Panc1 (cell line): ENCODE measurements at regions not wholly inside any gene's neighbourhood (a gene's known extent, or its start where the extent isn't known, plus 50 kb on each side); places are given as distances from the start of the nearest gene placed in this dataset.
"Not testable (repeated sequence)": the region's sequence is repeated elsewhere in the genome, so short reads cannot be mapped to it uniquely, and the experiment has no call there.

Experiments
- ATAC-seq: fragments of 200-7000 bp; cut with Tn5 transposase; 2 replicates; pipeline ENCODE4 v1.9.1; 2020; ENCODE audit warnings: mild to moderate bottlenecking, moderate library complexity
- BruUV-seq: library from RNA; stranded (reverse); fragments of 400-500 nt; replicated peaks from 2 replicates; lab custom pipeline; 2021; lab: Mats Ljungman, UMichigan
- CTCF ChIA-PET: fragments of 300-600 bp; sonication (Branson Sonifier 250); formaldehyde crosslinking; loops from one replicate; lab custom pipeline; 2022; ENCODE audit warnings: antibody characterized with exemption; lab: Charles Lee
- POLR2A ChIA-PET: fragments of 300-600 bp; sonication (Branson Sonifier 250); formaldehyde crosslinking; loops from one replicate; lab custom pipeline; 2022; ENCODE audit warnings: antibody characterized with exemption; lab: Charles Lee
- DNase-seq: peaks from one replicate; pipeline ENCODE4 v3.0.0-alpha.2; 2010; ENCODE audit warnings: low read depth, low spot score
- H3K27ac ChIP-seq: 2 replicates; pipeline ENCODE4 v1.5.1; 2011; ENCODE audit warnings: mild to moderate bottlenecking, low read length, inconsistent platforms
- H3K27me3 ChIP-seq: fragments of 200-500 bp; sonication (Bioruptor generic); 2 replicates; pipeline ENCODE4 v1.6.0; 2014; ENCODE audit warnings: low read length, inconsistent platforms; ENCODE audit not compliant: control insufficient read depth, insufficient read depth
- H3K36me3 ChIP-seq: fragments of 200-500 bp; sonication (Bioruptor generic); 2 replicates; pipeline ENCODE4 v1.5.1; 2014; ENCODE audit warnings: inconsistent platforms, mild to moderate bottlenecking, low read length, moderate library complexity; ENCODE audit not compliant: control insufficient read depth, insufficient read depth
- H3K4me1 ChIP-seq: 2 replicates; pipeline ENCODE4 v1.5.1; 2011; ENCODE audit warnings: inconsistent platforms, mild to moderate bottlenecking, low read length, moderate library complexity; ENCODE audit not compliant: control insufficient read depth, insufficient read depth
- H3K4me3 ChIP-seq, 2 experiments: 2 replicates each; pipeline ENCODE4 v1.5.1; 2011 to 2012; ENCODE audit warnings: low read depth in 2 of 2, low read length in 2 of 2, mild to moderate bottlenecking in 2 of 2, inconsistent platforms in 1 of 2, moderate library complexity in 1 of 2
- H3K9me3 ChIP-seq: fragments of 200-500 bp; sonication (Bioruptor generic); 2 replicates; pipeline ENCODE4 v1.5.1; 2014; ENCODE audit warnings: low read depth, mild to moderate bottlenecking, inconsistent platforms, low read length, moderate library complexity; ENCODE audit not compliant: control insufficient read depth, insufficient read depth
- POLR2AphosphoS5 ChIP-seq: IDR thresholded peaks from 2 replicates; pipeline ENCODE4 v1.6.1; 2012; ENCODE audit warnings: mild to moderate bottlenecking, low read depth, low read length, moderate library complexity
- SIN3A ChIP-seq: IDR thresholded peaks from 2 replicates; pipeline ENCODE4 v1.6.1; 2012; ENCODE audit warnings: low read depth, mild to moderate bottlenecking, low read length, moderate library complexity, borderline replicate concordance; ENCODE audit not compliant: insufficient read depth
- TCF7L2 ChIP-seq: IDR thresholded peaks from 2 replicates; pipeline ENCODE4 v1.6.1; 2011; ENCODE audit warnings: mild to moderate bottlenecking, low read depth, low read length, inconsistent platforms
- in situ Hi-C: cut with HindIII; loops from 2 replicates; pipeline ENCODE4 v1.10.0; 2016; ENCODE audit warnings: low sequenced_read_pairs, low pct_unique_long_range_greater_than_20kb
- intact Hi-C: fragments of 100-400 bp; cut with micrococcal nuclease; formaldehyde crosslinking; loops from one replicate; pipeline ENCODE4 v1.10.0; 2022; ENCODE audit not compliant: unreplicated experiment
- TF ChIP-seq, protein P1 (sequence below): fragments of 450-650 bp; IDR thresholded peaks from 2 replicates; pipeline ENCODE4 v1.5.1; 2017; ENCODE audit warnings: mild to moderate bottlenecking
- TF ChIP-seq, protein P2 (sequence below), 2 experiments: IDR thresholded peaks; 2 replicates each; pipeline ENCODE4 v1.6.1; 2011 to 2012; ENCODE audit warnings: low read depth in 2 of 2, control low read depth in 1 of 2, low read length in 1 of 2, mild to moderate bottlenecking in 1 of 2, moderate library complexity in 1 of 2; ENCODE audit not compliant: insufficient read depth in 1 of 2

DNA sequence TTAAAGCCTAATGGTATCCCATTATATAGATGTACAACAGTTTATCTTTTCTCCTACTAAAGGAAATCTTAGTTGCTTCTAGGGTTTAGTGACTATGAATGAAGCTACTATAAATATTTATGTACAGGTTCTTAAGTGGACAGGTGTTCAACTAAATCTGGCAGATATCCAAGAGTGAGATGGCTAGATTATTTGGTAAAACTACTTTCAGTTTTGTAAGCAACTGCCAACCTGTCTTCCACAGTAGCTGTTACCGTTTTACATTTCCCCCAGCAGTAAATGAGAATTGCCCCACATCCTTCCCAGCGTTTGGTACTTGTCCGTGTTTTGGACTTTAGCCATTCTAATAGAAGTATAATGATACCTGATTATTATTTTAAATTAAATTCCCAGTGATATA is 144.9 kb upstream of the MAGI2 start:
- in situ Hi-C loops = no loop called here
- no peak overlapping the region for H3K27ac ChIP-seq
- no peak overlapping the region for H3K4me3 ChIP-seq
- POLR2A ChIA-PET = no interaction called here
- ATAC-seq (no peak), DNase-seq (no peak)
- no peaks in the 10 kb centered on the region for H3K9me3 ChIP-seq
- intact Hi-C loops = no loop called here
- no peaks in the 10 kb centered on the region; the same call in 1 of the 2 replicates for H3K4me1 ChIP-seq
- H3K27me3 ChIP-seq = no peaks in the 10 kb centered on the region
- no TSS peak for BruUV-seq
- H3K36me3 ChIP-seq = no peaks in the 10 kb centered on the region
- TF ChIP-seq, protein P1, sequence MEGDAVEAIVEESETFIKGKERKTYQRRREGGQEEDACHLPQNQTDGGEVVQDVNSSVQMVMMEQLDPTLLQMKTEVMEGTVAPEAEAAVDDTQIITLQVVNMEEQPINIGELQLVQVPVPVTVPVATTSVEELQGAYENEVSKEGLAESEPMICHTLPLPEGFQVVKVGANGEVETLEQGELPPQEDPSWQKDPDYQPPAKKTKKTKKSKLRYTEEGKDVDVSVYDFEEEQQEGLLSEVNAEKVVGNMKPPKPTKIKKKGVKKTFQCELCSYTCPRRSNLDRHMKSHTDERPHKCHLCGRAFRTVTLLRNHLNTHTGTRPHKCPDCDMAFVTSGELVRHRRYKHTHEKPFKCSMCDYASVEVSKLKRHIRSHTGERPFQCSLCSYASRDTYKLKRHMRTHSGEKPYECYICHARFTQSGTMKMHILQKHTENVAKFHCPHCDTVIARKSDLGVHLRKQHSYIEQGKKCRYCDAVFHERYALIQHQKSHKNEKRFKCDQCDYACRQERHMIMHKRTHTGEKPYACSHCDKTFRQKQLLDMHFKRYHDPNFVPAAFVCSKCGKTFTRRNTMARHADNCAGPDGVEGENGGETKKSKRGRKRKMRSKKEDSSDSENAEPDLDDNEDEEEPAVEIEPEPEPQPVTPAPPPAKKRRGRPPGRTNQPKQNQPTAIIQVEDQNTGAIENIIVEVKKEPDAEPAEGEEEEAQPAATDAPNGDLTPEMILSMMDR = no peak
- TF ChIP-seq SIN3A (no peak), POLR2AphosphoS5 (no peak)
- CTCF ChIA-PET = no interaction called here

DNA sequence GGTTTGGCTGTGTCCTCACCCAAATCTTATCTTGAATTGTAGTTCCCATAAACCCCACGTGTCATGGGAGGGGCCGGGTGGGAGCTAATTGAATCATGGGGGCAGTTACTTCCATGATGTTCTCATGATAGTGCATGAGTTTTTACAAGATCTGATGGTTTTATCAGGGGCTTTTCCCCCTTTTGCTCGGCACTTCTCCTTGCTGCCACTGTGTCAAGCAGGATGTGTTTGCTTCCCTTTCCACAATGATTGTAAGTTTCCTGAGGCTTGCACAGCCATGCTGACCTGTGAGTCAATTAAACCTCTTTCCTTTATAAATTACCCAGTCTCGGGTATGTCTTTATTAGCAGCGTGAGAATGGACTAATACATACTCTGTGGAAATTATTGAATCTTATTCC is 141.2 kb upstream of the MAGI2 start:
- H3K27ac ChIP-seq, intact Hi-C loops, CTCF ChIA-PET, H3K4me3 ChIP-seq, BruUV-seq, H3K27me3 ChIP-seq, H3K4me1 ChIP-seq, in situ Hi-C loops, ATAC-seq, POLR2A ChIA-PET, H3K9me3 ChIP-seq, DNase-seq, H3K36me3 ChIP-seq: not testable (repeated sequence)

DNA sequence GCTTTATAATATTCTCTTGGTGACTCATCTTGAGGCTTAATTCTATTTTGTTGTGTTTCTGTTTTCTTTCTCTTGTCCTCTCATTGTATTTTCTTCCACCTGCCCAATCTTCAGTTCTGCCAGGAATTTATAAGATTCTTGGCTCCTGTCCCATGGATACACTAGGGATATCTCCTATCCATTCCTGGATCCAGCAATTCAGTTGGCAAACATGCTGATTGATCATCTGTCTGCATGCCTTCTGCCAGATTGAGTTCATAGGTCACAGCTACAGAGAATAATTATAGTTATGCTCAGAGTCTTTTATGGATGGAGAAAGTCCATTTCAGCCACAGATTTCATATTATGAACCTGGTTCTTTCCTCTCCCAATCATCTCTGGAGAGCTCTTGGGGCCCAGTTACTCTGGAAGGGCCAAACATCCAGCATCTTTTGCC is 140.4 kb upstream of the MAGI2 start:
- in situ Hi-C loops (no loop called here), intact Hi-C loops (no loop called here)
- H3K4me3 ChIP-seq = no peak overlapping the region
- TF ChIP-seq SIN3A (no peak), POLR2AphosphoS5 (no peak), TCF7L2 (no peak)
- TF ChIP-seq, protein P2, sequence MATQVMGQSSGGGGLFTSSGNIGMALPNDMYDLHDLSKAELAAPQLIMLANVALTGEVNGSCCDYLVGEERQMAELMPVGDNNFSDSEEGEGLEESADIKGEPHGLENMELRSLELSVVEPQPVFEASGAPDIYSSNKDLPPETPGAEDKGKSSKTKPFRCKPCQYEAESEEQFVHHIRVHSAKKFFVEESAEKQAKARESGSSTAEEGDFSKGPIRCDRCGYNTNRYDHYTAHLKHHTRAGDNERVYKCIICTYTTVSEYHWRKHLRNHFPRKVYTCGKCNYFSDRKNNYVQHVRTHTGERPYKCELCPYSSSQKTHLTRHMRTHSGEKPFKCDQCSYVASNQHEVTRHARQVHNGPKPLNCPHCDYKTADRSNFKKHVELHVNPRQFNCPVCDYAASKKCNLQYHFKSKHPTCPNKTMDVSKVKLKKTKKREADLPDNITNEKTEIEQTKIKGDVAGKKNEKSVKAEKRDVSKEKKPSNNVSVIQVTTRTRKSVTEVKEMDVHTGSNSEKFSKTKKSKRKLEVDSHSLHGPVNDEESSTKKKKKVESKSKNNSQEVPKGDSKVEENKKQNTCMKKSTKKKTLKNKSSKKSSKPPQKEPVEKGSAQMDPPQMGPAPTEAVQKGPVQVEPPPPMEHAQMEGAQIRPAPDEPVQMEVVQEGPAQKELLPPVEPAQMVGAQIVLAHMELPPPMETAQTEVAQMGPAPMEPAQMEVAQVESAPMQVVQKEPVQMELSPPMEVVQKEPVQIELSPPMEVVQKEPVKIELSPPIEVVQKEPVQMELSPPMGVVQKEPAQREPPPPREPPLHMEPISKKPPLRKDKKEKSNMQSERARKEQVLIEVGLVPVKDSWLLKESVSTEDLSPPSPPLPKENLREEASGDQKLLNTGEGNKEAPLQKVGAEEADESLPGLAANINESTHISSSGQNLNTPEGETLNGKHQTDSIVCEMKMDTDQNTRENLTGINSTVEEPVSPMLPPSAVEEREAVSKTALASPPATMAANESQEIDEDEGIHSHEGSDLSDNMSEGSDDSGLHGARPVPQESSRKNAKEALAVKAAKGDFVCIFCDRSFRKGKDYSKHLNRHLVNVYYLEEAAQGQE (IDR thresholded peaks at IDR 0.05; ENCODE audit: insufficient read depth in 1 of 2, low read depth in 2 of 2, low read length in 1 of 2) = no peak
- TF ChIP-seq, protein P1 = no peak
- no peaks in the 10 kb centered on the region; the same call in 1 of the 2 replicates for H3K4me1 ChIP-seq
- no TSS peak for BruUV-seq
- ChIA-PET CTCF (no interaction called here), POLR2A (no interaction called here)
- H3K9me3 ChIP-seq = no peaks in the 10 kb centered on the region
- ATAC-seq = no peak
- DNase-seq = no peak
- no peaks in the 10 kb centered on the region for H3K36me3 ChIP-seq
- H3K27ac ChIP-seq = no peak overlapping the region; the same call in 1 of the 2 replicates
- H3K27me3 ChIP-seq = no peaks in the 10 kb centered on the region
